Neural cell (in vitro differentiated cells): ENCODE measurements at regions not wholly inside any gene's neighbourhood (a gene's known extent, or its start where the extent isn't known, plus 50 kb on each side); places are given as distances from the start of the nearest gene placed in this dataset.

Experiments
- H2AFZ ChIP-seq: fragments of 200-600, 300-800 bp; sonication (generic), shearing (Covaris generic); 2 replicates; pipeline ENCODE4 v1.6.0; 2014; ENCODE audit warnings: low read depth, mild to moderate bottlenecking, antibody characterized with exemption, low read length, moderate library complexity
- H3F3A ChIP-seq: fragments of 200-600 bp; shearing (Covaris generic); 2 replicates; pipeline ENCODE4 v1.6.1; 2016; ENCODE audit warnings: mild to moderate bottlenecking, moderate library complexity, mixed read lengths, antibody characterized with exemption, low read length; ENCODE audit not compliant: insufficient read depth, poor library complexity, severe bottlenecking
- H3K27ac ChIP-seq: fragments of 200-600, 300-800 bp; sonication (generic), shearing (Covaris generic); 2 replicates; pipeline ENCODE4 v1.5.1; 2014; ENCODE audit warnings: mild to moderate bottlenecking, low read length, moderate library complexity
- H3K27me3 ChIP-seq: fragments of 300-800, 200-600 bp; sonication (generic), shearing (Covaris generic); 2 replicates; pipeline ENCODE4 v1.6.0; 2014; ENCODE audit warnings: mild to moderate bottlenecking, low read depth, low read length, moderate library complexity; ENCODE audit not compliant: insufficient read depth
- H3K36me3 ChIP-seq: fragments of 300-800, 200-600 bp; sonication (generic), shearing (Covaris generic); 2 replicates; pipeline ENCODE4 v1.5.1; 2014; ENCODE audit warnings: mild to moderate bottlenecking, antibody characterized with exemption, low read length, moderate library complexity; ENCODE audit not compliant: insufficient read depth
- H3K4me2 ChIP-seq: fragments of 300-800, 200-600 bp; sonication (generic), shearing (Covaris generic); 2 replicates; pipeline ENCODE4 v1.6.0; 2014; ENCODE audit warnings: mild to moderate bottlenecking, low read length
- H3K4me3 ChIP-seq: fragments of 300-800, 200-600 bp; sonication (generic), shearing (Covaris generic); 2 replicates; pipeline ENCODE4 v1.5.1; 2014; ENCODE audit warnings: mild to moderate bottlenecking, low read length, moderate library complexity
- H3K79me2 ChIP-seq: fragments of 200-600 bp; shearing (Covaris generic); replicated peaks from 2 replicates; pipeline ENCODE4 v1.6.0; 2014; ENCODE audit warnings: mild to moderate bottlenecking, low read length, moderate library complexity; ENCODE audit not compliant: insufficient read depth
- H3K9ac ChIP-seq: fragments of 300-800, 200-600 bp; sonication (generic), shearing (Covaris generic); 2 replicates; pipeline ENCODE4 v1.6.1; 2016; ENCODE audit warnings: mild to moderate bottlenecking, low read length, mixed read lengths
- H3K9me2 ChIP-seq: fragments of 200-600 bp; shearing (Covaris generic); 2 replicates; pipeline ENCODE4 v1.6.1; 2016; ENCODE audit warnings: mild to moderate bottlenecking, low read length, mixed read lengths; ENCODE audit not compliant: insufficient read depth
- H3K9me3 ChIP-seq: fragments of 200-600, 300-800 bp; sonication (generic), shearing (Covaris generic); 2 replicates; pipeline ENCODE4 v1.6.1; 2016; ENCODE audit warnings: mild to moderate bottlenecking, mixed run types, low read length, moderate library complexity, mixed read lengths
- H4K20me1 ChIP-seq: fragments of 200-600 bp; shearing (Covaris generic); 2 replicates; pipeline ENCODE4 v1.6.1; 2016; ENCODE audit warnings: mild to moderate bottlenecking, mixed run types; ENCODE audit not compliant: insufficient read depth
- EP300 ChIP-seq: fragments of 450-650 bp; conservative IDR thresholded peaks from 2 replicates; pipeline ENCODE4 v1.6.1; 2014; ENCODE audit warnings: antibody characterized with exemption, mild to moderate bottlenecking, moderate library complexity; ENCODE audit not compliant: poor library complexity, severe bottlenecking
- EZH2 ChIP-seq: fragments of 200-600, 300-800 bp; shearing (Covaris generic), sonication (generic); IDR thresholded peaks from 2 replicates; pipeline ENCODE4 v1.6.1; 2014; ENCODE audit warnings: antibody characterized with exemption, low read length, borderline replicate concordance, mild to moderate bottlenecking; ENCODE audit not compliant: insufficient read depth, poor library complexity, severe bottlenecking
- MXI1 ChIP-seq: fragments of 450-650 bp; conservative IDR thresholded peaks from 2 replicates; pipeline ENCODE4 v1.6.1; 2014; ENCODE audit warnings: antibody characterized with exemption, mild to moderate bottlenecking; ENCODE audit not compliant: poor library complexity, severe bottlenecking
- POLR2AphosphoS5 ChIP-seq: IDR thresholded peaks from 2 replicates; pipeline ENCODE4 v1.6.1; 2012
- RAD21 ChIP-seq: fragments of 450-650 bp; conservative IDR thresholded peaks from 2 replicates; pipeline ENCODE4 v1.6.1; 2014; ENCODE audit warnings: antibody characterized with exemption, mild to moderate bottlenecking, moderate library complexity
- SMC3 ChIP-seq: fragments of 450-650 bp; conservative IDR thresholded peaks from 2 replicates; pipeline ENCODE4 v1.6.1; 2014; ENCODE audit warnings: antibody characterized with exemption, mild to moderate bottlenecking, moderate library complexity; ENCODE audit not compliant: poor library complexity
- TAF1 ChIP-seq: IDR thresholded peaks from 2 replicates; pipeline ENCODE4 v1.6.1; 2012; ENCODE audit warnings: low read depth
- TF ChIP-seq, protein P1 (sequence below): fragments of 450-650 bp; IDR thresholded peaks from 2 replicates; pipeline ENCODE4 v1.5.1; 2014; ENCODE audit warnings: antibody characterized with exemption, mild to moderate bottlenecking, moderate library complexity; ENCODE audit not compliant: poor library complexity, severe bottlenecking
- TF ChIP-seq, protein P2 (sequence below): IDR thresholded peaks from 2 replicates; pipeline ENCODE4 v1.6.1; 2012; ENCODE audit warnings: borderline replicate concordance

DNA sequence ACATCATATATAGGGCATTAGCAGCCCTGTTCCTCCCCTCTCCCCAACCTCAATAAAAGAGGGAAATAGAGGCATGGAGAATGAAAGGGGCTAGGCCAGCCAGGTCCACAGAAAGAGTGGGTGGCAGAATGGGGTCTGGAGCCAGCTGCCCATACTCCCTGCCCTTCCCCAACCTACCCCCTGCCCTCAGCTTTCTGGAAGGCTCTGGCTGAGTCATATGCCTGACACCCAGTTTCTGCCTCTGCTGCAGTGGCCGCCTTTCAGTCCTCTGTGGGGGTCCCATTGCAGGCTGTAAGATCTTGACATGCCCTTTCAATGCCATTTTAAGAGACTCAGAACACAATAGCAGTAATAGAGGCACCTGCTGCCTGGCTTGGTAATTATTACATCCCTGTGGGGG is 95.7 kb downstream of the LINGO1 start:
- TF ChIP-seq, protein P1, sequence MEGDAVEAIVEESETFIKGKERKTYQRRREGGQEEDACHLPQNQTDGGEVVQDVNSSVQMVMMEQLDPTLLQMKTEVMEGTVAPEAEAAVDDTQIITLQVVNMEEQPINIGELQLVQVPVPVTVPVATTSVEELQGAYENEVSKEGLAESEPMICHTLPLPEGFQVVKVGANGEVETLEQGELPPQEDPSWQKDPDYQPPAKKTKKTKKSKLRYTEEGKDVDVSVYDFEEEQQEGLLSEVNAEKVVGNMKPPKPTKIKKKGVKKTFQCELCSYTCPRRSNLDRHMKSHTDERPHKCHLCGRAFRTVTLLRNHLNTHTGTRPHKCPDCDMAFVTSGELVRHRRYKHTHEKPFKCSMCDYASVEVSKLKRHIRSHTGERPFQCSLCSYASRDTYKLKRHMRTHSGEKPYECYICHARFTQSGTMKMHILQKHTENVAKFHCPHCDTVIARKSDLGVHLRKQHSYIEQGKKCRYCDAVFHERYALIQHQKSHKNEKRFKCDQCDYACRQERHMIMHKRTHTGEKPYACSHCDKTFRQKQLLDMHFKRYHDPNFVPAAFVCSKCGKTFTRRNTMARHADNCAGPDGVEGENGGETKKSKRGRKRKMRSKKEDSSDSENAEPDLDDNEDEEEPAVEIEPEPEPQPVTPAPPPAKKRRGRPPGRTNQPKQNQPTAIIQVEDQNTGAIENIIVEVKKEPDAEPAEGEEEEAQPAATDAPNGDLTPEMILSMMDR = no peak
- TF ChIP-seq RAD21 (no peak), EP300 (no peak), EZH2 (no peak), TAF1 (no peak), POLR2AphosphoS5 (no peak), MXI1 (no peak), SMC3 (no peak)
- TF ChIP-seq, protein P2, sequence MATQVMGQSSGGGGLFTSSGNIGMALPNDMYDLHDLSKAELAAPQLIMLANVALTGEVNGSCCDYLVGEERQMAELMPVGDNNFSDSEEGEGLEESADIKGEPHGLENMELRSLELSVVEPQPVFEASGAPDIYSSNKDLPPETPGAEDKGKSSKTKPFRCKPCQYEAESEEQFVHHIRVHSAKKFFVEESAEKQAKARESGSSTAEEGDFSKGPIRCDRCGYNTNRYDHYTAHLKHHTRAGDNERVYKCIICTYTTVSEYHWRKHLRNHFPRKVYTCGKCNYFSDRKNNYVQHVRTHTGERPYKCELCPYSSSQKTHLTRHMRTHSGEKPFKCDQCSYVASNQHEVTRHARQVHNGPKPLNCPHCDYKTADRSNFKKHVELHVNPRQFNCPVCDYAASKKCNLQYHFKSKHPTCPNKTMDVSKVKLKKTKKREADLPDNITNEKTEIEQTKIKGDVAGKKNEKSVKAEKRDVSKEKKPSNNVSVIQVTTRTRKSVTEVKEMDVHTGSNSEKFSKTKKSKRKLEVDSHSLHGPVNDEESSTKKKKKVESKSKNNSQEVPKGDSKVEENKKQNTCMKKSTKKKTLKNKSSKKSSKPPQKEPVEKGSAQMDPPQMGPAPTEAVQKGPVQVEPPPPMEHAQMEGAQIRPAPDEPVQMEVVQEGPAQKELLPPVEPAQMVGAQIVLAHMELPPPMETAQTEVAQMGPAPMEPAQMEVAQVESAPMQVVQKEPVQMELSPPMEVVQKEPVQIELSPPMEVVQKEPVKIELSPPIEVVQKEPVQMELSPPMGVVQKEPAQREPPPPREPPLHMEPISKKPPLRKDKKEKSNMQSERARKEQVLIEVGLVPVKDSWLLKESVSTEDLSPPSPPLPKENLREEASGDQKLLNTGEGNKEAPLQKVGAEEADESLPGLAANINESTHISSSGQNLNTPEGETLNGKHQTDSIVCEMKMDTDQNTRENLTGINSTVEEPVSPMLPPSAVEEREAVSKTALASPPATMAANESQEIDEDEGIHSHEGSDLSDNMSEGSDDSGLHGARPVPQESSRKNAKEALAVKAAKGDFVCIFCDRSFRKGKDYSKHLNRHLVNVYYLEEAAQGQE = no peak
- H3K27ac ChIP-seq = no peak overlapping the region
- no peaks in the 10 kb centered on the region for H3K79me2 ChIP-seq
- no peaks in the 10 kb centered on the region for H3K36me3 ChIP-seq
- H3F3A ChIP-seq = no peaks in the 10 kb centered on the region
- H3K9me3 ChIP-seq = no peaks in the 10 kb centered on the region
- H2AFZ ChIP-seq = no peak overlapping the region
- no peak overlapping the region for H3K9ac ChIP-seq
- H3K9me2 ChIP-seq = no peaks in the 10 kb centered on the region
- H4K20me1 ChIP-seq = no peaks in the 10 kb centered on the region
- H3K4me3 ChIP-seq = no peak overlapping the region
- H3K27me3 ChIP-seq = no peaks in the 10 kb centered on the region
- H3K4me2 ChIP-seq = no peak overlapping the region

GRCh38 chr15:77535845-77536244 is 96.9 kb downstream of the LINGO1 start:
- Histone ChIP-seq H3K9me3 (no peaks in the 10 kb centered on the region), H3K36me3 (no peaks in the 10 kb centered on the region), H3K27me3 (no peaks in the 10 kb centered on the region), H3F3A (no peaks in the 10 kb centered on the region), H3K27ac (no peak overlapping the region), H3K9me2 (no peaks in the 10 kb centered on the region), H4K20me1 (no peaks in the 10 kb centered on the region), H3K9ac (no peak overlapping the region), H3K4me3 (no peak overlapping the region), H3K79me2 (no peaks in the 10 kb centered on the region), H3K4me2 (no peak overlapping the region), H2AFZ (no peak overlapping the region)
- TF ChIP-seq RAD21 (no peak), EZH2 (no peak), EP300 (no peak), MXI1 (no peak), POLR2AphosphoS5 (no peak), SMC3 (no peak), TAF1 (no peak)
- TF ChIP-seq, protein P1 = no peak
- TF ChIP-seq, protein P2 = no peak
